T-helper 2 cell treated with Interferon-gamma antibody and Interleukin-4, amounts not matched to agents 5 μg/mL and 100 μg/mL, for 36 hours (primary cell): ENCODE measurements at regions not wholly inside any gene's neighbourhood (a gene's known extent, or its start where the extent isn't known, plus 50 kb on each side); places are given as distances from the start of the nearest gene placed in this dataset.
A peak's percentile ranks its signal among the peaks of the same experiment; 100 is the strongest.

Source experiments
- DNase-seq: peaks from one replicate; pipeline ENCODE4 v3.0.0; 2021; ENCODE audit warnings: low spot score
- H3K27ac Mint-ChIP-seq: one replicate; pipeline ENCODE4 v1.8.0; 2021; ENCODE audit warnings: mild to moderate bottlenecking, mixed read lengths
- H3K27me3 Mint-ChIP-seq: one replicate; pipeline ENCODE4 v1.8.0; 2021; ENCODE audit warnings: low read depth, mixed read lengths
- H3K36me3 Mint-ChIP-seq: one replicate; pipeline ENCODE4 v1.8.0; 2021; ENCODE audit warnings: low read depth, mixed read lengths
- H3K4me1 Mint-ChIP-seq: one replicate; pipeline ENCODE4 v1.8.0; 2021; ENCODE audit warnings: low read depth, mixed read lengths
- H3K4me3 Mint-ChIP-seq: one replicate; pipeline ENCODE4 v1.8.0; 2022; ENCODE audit warnings: mild to moderate bottlenecking, moderate library complexity, mixed read lengths
- H3K9me3 Mint-ChIP-seq: one replicate; pipeline ENCODE4 v1.8.0; 2021; ENCODE audit warnings: mixed read lengths

DNA sequence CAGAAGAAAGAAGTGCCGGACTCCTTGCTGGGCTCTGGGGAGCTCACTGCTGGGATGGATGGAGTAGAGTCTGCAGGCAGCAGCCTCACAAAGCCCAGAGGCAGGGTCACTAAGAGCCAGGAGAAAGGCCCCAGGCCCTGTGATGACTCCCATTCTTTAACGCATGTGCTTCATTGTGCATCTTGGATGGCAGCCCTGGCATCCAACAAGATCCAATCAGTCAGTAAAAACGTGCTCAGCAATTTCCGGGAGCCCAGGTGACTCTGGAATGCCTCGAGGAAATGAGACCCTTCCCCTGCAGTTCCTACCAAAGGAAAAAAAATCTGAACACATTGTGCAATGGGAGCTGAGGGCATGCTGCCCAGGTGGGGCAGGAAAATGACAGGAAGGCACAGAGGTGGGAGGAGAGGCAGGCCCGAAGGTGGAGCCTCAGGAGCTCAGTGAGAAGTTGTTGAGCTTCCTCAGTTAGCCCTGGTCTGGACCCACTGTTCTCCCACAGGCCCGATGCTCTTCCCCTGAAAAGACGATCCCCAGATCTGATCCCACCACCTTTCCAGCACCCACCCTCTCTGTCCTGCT, 60.7 kb upstream of the TMEM72 start:
- Mint-ChIP-seq H3K4me1 (no peaks in the 10 kb centered on the region), H3K27ac (no peak overlapping the region), H3K27me3 (peaks cover 2% of the 10 kb centered on the region), H3K4me3 (no peak overlapping the region), H3K36me3 (no peaks in the 10 kb centered on the region), H3K9me3 (no peaks in the 10 kb centered on the region)
- no peak for DNase-seq

DNA sequence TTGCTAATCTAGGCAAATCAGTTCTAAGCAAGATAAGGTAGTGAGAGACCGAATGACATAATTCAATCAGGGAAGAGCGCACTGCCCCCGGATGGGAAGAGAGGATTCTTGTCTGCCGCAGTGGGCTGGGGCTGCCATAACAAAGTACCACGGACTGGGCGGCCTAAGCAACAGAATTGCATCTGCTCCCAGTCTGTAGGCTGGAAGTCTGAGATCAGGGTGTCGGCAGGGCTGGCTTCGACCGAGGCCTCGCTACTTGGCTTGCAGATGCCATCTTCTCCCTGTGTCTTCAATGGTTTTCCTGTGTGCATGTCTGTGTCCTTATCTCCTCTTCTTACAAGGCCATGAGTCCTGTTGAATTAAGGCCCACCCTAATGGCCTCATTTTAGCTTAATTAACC, 59.7 kb upstream of the TMEM72 start:
- H3K4me1 Mint-ChIP-seq, result no peaks in the 10 kb centered on the region
- no peaks in the 10 kb centered on the region for H3K36me3 Mint-ChIP-seq
- no peak overlapping the region for H3K4me3 Mint-ChIP-seq
- no peaks in the 10 kb centered on the region for H3K9me3 Mint-ChIP-seq
- H3K27ac Mint-ChIP-seq, result no peak overlapping the region
- no peaks in the 10 kb centered on the region for H3K27me3 Mint-ChIP-seq
- DNase-seq, result no peak

DNA sequence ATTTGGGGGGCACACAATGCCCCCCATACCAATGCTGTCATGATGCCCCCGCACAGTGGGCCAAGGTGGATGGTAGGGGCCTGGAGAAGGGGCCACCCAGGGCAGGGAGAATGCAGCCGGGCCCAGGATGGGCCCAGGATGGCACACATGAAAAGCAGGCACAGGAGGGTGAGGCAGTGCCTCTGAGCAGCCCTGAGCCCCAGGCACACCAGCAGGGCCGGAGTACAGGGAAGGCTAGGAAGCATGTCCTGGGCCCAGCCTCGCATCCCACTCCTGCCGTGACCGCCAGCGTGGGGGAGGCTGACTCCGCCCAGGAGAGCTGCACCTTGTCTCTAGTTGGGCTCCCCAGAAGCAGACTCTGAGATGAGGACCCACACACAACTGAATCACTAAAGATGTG, 59.3 kb upstream of the TMEM72 start:
- no peak for DNase-seq
- no peaks in the 10 kb centered on the region for H3K9me3 Mint-ChIP-seq
- H3K36me3 Mint-ChIP-seq, result no peaks in the 10 kb centered on the region
- H3K27ac Mint-ChIP-seq, result no peak overlapping the region
- no peak overlapping the region for H3K4me3 Mint-ChIP-seq
- no peaks in the 10 kb centered on the region for H3K27me3 Mint-ChIP-seq
- H3K4me1 Mint-ChIP-seq, result no peaks in the 10 kb centered on the region

DNA sequence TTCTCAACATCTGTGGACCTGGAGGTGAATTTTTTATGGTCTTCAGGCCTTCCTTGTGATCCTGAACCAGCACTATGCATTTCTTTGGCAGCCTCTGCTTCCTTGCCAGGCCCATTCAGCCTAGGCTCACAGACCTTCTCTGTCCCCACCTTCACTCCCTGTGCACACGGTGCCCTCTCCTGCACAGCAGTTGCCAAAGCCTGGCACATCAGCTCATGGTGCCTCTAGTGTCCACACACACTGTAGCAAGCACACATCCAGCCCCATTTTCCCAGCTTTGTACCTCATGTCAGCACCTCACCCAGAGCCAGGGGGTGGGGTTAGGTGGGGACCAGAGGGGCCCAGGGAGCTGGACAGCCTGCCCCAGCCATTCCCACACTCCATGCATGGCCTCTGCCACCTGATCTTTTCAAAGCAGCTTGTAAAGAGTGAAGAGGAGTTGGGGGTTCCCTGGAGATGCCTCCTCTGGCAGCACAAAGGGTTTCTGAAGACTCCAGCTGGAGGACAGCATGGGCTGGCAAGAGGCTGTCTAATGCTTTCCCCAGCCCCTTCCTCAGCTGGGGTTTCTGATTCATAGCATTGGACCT, 57.9 kb upstream of the TMEM72 start:
- Mint-ChIP-seq H3K27me3 (no peaks in the 10 kb centered on the region), H3K4me1 (no peaks in the 10 kb centered on the region), H3K4me3 (no peak overlapping the region), H3K27ac (no peak overlapping the region), H3K9me3 (no peaks in the 10 kb centered on the region), H3K36me3 (no peaks in the 10 kb centered on the region)
- DNase-seq, result no peak

DNA sequence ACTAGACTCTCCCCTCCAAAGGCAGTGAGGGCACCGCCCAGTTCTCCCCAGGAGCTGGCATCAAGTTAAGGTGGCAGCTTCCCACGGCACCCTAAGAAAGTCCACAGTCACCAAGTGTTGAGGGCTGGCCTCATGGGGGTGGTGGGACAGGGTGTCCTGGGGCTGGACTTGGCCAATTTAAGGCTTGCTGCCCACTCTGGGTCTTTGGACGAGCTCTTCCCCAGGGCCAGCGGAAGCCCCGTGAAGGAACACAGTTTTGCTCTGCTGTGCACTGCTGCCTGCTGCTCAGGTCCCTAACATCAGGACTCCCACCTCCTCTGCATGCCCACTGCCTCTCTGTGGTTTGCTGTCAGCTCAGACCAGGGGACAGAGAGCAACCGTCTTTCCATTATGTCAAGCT, 57.3 kb upstream of the TMEM72 start:
- Mint-ChIP-seq H3K4me1 (no peaks in the 10 kb centered on the region), H3K36me3 (no peaks in the 10 kb centered on the region), H3K27ac (no peak overlapping the region), H3K4me3 (no peak overlapping the region), H3K9me3 (no peaks in the 10 kb centered on the region), H3K27me3 (no peaks in the 10 kb centered on the region)
- DNase-seq, result no peak

DNA sequence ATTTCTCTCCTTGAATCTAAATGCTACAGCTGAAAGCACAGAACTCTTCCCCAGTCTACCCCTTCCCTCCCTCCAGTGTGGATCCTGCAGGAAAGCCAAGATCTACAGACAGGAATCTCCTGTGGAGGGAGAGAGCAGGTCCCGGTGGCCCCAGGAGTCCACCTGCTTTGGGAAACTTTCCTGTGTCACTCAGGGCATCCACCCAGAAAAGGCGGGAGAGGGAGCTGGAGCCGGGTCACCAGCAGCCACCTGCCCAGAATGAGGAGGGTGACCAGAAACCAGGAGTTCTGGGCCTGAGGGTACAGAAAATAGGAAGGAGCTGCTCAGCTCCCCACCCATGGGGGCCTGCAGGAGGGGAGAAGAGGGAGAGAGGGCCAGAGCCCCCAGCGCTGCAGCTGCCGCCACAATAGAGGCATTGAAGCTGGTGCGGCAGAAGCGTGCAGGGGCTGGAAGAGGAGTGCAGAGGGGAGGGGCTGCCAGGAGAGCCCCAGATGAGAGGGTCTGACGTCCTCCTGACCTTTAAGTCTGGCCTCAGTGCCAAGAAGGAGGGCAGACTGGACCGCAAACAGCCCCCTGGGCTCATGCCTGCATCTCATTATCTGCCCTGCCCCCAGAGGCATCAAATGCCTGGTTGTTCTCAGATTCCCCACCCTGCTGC, 56.3 kb upstream of the TMEM72 start:
- H3K4me1 Mint-ChIP-seq, result no peaks in the 10 kb centered on the region
- H3K36me3 Mint-ChIP-seq, result no peaks in the 10 kb centered on the region
- H3K27ac Mint-ChIP-seq, result no peak overlapping the region
- no peak for DNase-seq
- no peaks in the 10 kb centered on the region for H3K27me3 Mint-ChIP-seq
- no peak overlapping the region for H3K4me3 Mint-ChIP-seq
- H3K9me3 Mint-ChIP-seq, result no peaks in the 10 kb centered on the region

DNA sequence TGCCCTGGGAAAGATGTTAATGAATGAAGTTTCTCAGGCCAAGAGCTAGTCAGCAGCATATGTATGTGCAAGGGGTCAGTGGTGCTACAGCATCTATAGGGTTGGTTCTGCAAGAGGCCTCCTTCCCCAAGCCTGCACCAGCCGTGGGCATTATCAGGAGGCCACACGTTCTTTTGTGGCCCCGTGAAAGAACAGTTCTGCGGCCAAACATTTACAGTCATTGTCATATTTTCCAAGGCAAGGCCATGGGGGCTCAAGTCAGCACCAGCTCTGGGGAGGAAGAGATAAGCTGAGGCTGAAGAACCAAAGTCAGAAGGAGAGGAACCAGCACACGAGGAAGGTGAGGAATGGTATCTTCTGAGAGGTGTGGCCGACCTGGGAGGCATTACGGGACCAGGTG, 54.4 kb upstream of the TMEM72 start:
- Mint-ChIP-seq H3K9me3 (no peaks in the 10 kb centered on the region), H3K4me3 (no peak overlapping the region), H3K27me3 (no peaks in the 10 kb centered on the region), H3K36me3 (no peaks in the 10 kb centered on the region), H3K27ac (no peak overlapping the region), H3K4me1 (no peaks in the 10 kb centered on the region)
- no peak for DNase-seq

DNA sequence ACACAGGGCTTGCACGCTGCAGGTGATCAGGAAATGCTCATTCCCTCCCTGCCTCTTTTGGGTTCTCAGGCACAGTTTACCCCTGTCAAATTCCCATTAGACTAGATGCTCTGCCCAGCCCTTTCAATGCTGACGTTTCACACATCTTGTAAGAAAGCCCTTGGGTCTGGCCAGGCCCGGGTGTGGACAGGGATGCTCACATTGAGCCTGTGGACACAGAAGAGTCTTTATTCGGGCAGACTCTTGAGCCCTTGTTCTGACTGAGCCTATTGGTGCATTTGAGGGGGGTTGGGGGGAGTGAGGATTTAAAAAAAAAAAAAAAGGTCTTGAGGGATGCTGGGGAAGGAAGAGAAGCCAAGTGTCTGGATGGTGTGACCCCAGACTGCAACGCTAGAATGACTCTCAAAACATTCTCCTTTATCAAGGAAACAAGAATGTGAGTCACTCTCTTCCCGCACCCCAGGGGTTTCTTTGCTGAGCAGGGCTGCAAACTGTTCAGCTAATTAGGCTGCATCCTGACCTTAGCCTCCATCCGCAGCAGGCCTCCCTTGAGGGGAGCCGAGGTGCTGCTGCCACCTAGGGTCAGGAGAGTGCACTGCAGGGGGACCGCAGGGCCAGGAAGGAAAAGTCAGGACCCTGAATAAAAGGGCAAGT, 53.6 kb upstream of the TMEM72 start:
- H3K27me3 Mint-ChIP-seq, result peaks cover 4% of the 10 kb centered on the region
- no peaks in the 10 kb centered on the region for H3K9me3 Mint-ChIP-seq
- no peaks in the 10 kb centered on the region for H3K36me3 Mint-ChIP-seq
- no peak overlapping the region for H3K4me3 Mint-ChIP-seq
- DNase-seq, result peak; percentile 35
- H3K4me1 Mint-ChIP-seq, result peaks cover 2% of the 10 kb centered on the region
- H3K27ac Mint-ChIP-seq, result no peak overlapping the region

DNA sequence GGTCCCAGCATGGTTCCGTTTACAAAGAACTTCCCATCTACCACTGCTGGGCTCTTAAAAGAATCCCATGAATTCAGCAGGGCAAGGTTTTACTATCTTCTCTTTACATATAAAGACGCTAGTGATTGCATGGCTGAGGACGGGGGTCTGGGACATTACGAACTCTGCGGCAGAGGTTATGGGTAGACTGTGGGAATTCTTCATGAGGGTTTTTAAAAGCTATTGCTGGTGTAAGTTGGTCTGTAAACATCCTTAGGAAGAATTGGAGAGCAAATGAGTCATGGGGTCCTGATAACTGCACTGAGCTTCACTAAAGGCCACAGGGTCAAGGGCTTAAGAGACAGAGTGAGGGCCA, 53.1 kb upstream of the TMEM72 start:
- peaks cover 2% of the 10 kb centered on the region for H3K4me1 Mint-ChIP-seq

DNA sequence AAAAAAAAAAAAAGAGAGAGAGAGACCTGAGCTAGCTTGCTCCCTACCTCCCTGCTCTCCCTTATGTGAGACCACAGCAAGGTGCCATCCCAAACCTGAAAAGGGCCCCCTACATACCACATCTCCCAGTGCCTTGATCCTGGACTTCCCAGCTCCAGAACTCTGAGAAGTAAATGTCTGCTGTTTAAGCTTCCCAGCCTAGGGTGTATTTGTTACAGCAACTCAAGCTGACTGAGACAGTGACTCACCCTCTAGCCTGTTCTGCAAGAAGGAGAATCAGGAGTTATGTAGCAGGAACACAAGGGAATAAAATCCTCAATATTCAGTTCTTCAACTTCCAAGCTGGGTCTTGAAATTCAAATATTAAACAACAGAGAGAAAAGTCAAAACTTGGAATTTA, 52.1 kb upstream of the TMEM72 start:
- H3K4me1 Mint-ChIP-seq, result peaks cover 6% of the 10 kb centered on the region
- no peaks in the 10 kb centered on the region for H3K36me3 Mint-ChIP-seq
- H3K9me3 Mint-ChIP-seq, result no peaks in the 10 kb centered on the region
- no peak for DNase-seq
- peaks cover 15% of the 10 kb centered on the region for H3K27me3 Mint-ChIP-seq
- no peak overlapping the region for H3K4me3 Mint-ChIP-seq
- no peak overlapping the region for H3K27ac Mint-ChIP-seq

More for the DNA sequence above, 53.1 kb upstream of the TMEM72 start:
- Mint-ChIP-seq H3K4me3 (no peak overlapping the region), H3K27me3 (peaks cover 9% of the 10 kb centered on the region), H3K9me3 (no peaks in the 10 kb centered on the region), H3K27ac (no peak overlapping the region), H3K36me3 (no peaks in the 10 kb centered on the region)
- DNase-seq, result no peak

DNA sequence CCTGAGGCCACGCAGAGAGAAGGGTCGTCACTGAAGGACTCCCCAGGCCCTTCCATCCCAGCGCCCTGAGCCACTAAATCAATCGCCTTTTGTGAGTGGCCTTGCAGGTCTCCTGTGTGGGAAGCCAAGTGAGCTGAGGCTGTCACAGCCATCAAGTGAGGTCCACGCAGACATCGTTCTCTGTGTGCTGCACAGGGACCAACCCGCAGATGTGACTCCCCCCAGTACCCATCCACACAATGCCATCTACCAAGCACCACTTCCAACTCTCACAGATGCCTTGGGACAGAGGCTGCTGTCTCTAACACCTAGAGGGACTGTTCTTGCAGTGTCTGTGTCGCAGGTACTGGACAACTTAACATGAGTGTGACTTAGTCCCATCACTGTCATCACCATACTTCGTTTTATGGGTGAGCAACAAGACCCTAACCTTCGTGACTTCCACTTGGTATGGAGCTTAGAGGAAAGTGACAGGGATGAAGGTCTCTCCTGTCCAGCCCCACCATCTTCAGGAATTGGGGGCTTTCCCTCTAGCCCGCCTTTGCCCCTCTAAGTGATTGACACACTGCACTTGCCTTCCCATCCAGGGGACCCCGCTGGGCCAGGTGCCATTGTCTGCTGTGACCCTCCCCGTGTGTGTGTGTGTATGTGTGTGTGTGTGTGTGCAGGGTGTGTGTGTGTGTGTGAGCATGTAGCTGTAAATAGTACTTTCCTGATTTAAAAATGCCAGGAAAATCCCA, 51.4 kb upstream of the TMEM72 start:
- DNase-seq, result no peak
- Mint-ChIP-seq H3K36me3 (no peaks in the 10 kb centered on the region), H3K27ac (no peak overlapping the region), H3K9me3 (no peaks in the 10 kb centered on the region), H3K4me1 (peaks cover 10% of the 10 kb centered on the region), H3K4me3 (no peak overlapping the region), H3K27me3 (peaks cover 22% of the 10 kb centered on the region)

DNA sequence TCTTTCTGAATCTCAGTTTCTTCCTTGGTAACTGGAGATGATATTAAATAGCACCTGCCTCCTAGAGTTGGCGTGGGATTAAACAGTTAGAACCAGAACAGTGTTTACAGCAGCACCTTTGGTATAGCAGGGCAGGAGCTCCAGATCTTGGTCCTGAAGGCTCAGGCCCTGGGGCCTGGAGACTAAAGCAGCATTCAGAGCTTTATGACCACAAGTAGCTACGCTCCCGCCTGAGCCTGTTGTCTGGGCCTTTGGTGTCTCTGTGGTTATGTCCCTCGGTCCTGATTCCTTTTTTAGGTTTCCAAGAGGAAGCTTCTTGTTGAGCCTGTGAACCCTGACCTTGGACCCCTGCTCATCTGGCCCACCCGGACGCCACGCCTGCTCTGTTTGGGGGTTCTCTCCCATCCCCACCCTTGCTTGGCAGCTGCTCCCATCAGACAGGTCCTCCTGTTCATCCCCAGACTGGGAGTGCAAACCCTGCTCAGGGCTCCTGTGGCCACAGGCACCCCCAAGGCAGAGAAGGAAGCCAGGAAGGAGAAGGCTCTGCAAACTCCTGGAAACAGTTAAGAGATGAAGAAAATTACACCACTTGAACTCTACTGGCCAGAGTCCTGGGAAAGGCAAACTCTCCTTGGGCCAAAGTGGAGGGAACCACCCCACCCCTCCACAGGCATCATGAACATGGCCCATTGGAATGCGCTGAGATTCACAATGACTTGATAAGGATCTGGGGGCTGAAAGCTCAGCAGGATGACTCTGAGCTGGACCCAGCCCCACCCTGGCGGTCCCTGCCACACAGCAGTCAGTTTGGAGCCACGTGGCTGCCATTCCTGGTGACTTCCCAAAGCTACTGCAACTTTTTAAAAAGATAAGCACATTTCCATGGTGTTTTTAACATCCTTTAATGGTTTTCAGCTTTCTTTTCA, 50.1 kb upstream of the TMEM72 start:
- Mint-ChIP-seq H3K4me3 (no peak overlapping the region), H3K9me3 (no peaks in the 10 kb centered on the region), H3K36me3 (no peaks in the 10 kb centered on the region), H3K27ac (no peak overlapping the region), H3K27me3 (peaks cover 36% of the 10 kb centered on the region), H3K4me1 (peaks cover 13% of the 10 kb centered on the region)
- no peak for DNase-seq
